Esophagus squamous epithelium (tissue), 4 donors: ENCODE measurements at regions not wholly inside any gene's neighbourhood (a gene's known extent, or its start where the extent isn't known, plus 50 kb on each side); places are given as distances from the start of the nearest gene placed in this dataset.

Experiments
- POLR2A ChIP-seq, 4 donors: fragments of 450-650 bp; IDR thresholded peaks; one replicate each; pipeline ENCODE4 v1.6.1; 2017; ENCODE audit warnings: antibody characterized with exemption in 4 of 4, mild to moderate bottlenecking in 4 of 4, moderate library complexity in 3 of 4
- TF ChIP-seq, protein P1 (sequence below), 6 experiments: fragments of 450-650 bp in 4 of 6; fragments of 200-600 bp in 2 of 6; sonication (generic) in 2 of 6; IDR thresholded peaks; one replicate each; pipeline ENCODE4 v1.5.1; 2016 to 2019; ENCODE audit warnings: antibody characterized with exemption in 6 of 6, mild to moderate bottlenecking in 4 of 6, moderate library complexity in 4 of 6

DNA sequence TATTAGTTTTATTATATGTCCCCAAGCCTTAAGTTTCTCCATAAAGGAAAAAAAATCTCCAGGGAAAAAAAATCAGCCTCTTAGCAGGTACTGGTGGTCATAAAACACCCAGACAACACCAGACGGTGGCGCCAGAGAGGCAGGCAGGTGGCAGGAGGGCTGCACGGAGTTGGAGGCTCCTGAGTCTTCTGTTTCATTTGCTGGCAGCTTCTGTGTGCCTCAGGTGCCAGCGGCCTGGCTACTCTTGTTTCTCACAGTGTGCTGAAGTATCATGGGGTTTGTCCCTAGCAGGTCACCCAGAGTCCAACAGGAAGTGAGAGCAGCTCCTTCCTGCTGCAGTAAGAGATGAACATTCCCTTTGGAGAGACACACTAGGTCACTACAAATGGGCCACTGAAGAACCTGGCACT, 123.3 kb upstream of the GADD45A start:
- TF ChIP-seq, protein P1, sequence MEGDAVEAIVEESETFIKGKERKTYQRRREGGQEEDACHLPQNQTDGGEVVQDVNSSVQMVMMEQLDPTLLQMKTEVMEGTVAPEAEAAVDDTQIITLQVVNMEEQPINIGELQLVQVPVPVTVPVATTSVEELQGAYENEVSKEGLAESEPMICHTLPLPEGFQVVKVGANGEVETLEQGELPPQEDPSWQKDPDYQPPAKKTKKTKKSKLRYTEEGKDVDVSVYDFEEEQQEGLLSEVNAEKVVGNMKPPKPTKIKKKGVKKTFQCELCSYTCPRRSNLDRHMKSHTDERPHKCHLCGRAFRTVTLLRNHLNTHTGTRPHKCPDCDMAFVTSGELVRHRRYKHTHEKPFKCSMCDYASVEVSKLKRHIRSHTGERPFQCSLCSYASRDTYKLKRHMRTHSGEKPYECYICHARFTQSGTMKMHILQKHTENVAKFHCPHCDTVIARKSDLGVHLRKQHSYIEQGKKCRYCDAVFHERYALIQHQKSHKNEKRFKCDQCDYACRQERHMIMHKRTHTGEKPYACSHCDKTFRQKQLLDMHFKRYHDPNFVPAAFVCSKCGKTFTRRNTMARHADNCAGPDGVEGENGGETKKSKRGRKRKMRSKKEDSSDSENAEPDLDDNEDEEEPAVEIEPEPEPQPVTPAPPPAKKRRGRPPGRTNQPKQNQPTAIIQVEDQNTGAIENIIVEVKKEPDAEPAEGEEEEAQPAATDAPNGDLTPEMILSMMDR (IDR thresholded peaks at IDR 0.05): peak; percentile 51 to 93 (median 86)
- no peak for TF ChIP-seq POLR2A (IDR thresholded peaks at IDR 0.05)
